IPS-20b (cell line): ENCODE measurements at regions not wholly inside any gene's neighbourhood (a gene's known extent, or its start where the extent isn't known, plus 50 kb on each side); places are given as distances from the start of the nearest gene placed in this dataset.

Experiments
- H3K27ac ChIP-seq: one replicate; pipeline ENCODE4 v1.5.1; 2013; ENCODE audit warnings: low read length
- H3K27me3 ChIP-seq: 2 replicates; pipeline ENCODE4 v1.6.1; 2013; ENCODE audit warnings: mild to moderate bottlenecking, low read length, inconsistent platforms; ENCODE audit not compliant: insufficient read depth
- H3K36me3 ChIP-seq: 2 replicates; pipeline ENCODE4 v1.6.1; 2013; ENCODE audit warnings: low read depth, mild to moderate bottlenecking, inconsistent platforms, low read length, moderate library complexity; ENCODE audit not compliant: insufficient read depth
- H3K4me1 ChIP-seq: 2 replicates; pipeline ENCODE4 v1.6.1; 2013; ENCODE audit warnings: mild to moderate bottlenecking, control low read depth, inconsistent platforms, low read length, moderate library complexity; ENCODE audit not compliant: insufficient read depth
- H3K4me3 ChIP-seq: 2 replicates; pipeline ENCODE4 v1.5.1; 2013; ENCODE audit warnings: mild to moderate bottlenecking, low read length, inconsistent platforms
- H3K9ac ChIP-seq: 2 replicates; pipeline ENCODE4 v1.6.1; 2013; ENCODE audit warnings: low read depth, mild to moderate bottlenecking, inconsistent platforms, low read length, moderate library complexity
- H3K9me3 ChIP-seq: 2 replicates; pipeline ENCODE4 v1.6.1; 2013; ENCODE audit warnings: mild to moderate bottlenecking, low read depth, low read length, inconsistent platforms; ENCODE audit not compliant: insufficient read depth

DNA sequence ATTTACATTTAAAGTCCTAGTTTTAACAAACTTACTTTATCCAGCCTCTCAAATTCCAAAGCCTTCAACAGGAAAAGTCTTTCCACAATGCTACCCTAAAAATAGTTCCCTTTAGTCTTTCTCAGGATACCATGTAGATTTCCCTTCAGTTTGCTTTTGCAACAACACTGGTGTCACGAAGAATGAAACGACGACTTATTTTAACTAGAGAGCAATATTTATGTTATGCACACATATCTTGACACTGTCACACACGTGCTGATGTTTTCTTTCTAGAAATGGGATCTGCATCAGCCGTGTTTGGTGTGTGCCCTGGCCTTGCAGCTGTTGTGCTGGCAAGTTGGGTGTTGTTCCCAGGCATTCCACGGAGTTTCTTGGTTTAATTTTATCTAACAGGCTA, 75.5 kb downstream of the SIPA1L2 start:
- Histone ChIP-seq H3K27ac (no peak overlapping the region), H3K4me3 (no peak overlapping the region), H3K27me3 (no peaks in the 10 kb centered on the region), H3K9ac (no peak overlapping the region), H3K9me3 (no peaks in the 10 kb centered on the region), H3K36me3 (no peaks in the 10 kb centered on the region), H3K4me1 (peaks cover 75% of the 10 kb centered on the region)

DNA sequence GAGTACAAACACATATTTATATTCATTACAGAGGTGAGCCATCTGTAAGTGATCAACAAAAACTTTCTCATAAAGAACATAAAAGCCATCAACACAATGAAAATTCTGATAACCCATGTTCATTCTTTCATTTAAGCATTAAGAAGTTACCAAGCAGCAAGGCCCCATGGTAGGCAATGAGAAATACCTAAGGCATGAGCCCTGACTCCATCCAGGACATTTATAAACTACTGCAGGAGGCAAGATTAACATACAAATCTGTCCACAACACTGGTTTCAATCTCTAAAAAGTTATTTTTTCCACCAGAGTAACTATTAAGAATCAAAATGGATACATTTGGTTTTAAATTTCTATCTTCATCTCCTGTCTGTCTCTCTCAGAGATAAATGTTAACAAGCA, 76.1 kb downstream of the SIPA1L2 start:
- Histone ChIP-seq H3K27ac (no peak overlapping the region), H3K27me3 (no peaks in the 10 kb centered on the region), H3K9me3 (no peaks in the 10 kb centered on the region), H3K4me3 (no peak overlapping the region), H3K9ac (no peak overlapping the region), H3K36me3 (no peaks in the 10 kb centered on the region), H3K4me1 (peaks cover 74% of the 10 kb centered on the region)

DNA sequence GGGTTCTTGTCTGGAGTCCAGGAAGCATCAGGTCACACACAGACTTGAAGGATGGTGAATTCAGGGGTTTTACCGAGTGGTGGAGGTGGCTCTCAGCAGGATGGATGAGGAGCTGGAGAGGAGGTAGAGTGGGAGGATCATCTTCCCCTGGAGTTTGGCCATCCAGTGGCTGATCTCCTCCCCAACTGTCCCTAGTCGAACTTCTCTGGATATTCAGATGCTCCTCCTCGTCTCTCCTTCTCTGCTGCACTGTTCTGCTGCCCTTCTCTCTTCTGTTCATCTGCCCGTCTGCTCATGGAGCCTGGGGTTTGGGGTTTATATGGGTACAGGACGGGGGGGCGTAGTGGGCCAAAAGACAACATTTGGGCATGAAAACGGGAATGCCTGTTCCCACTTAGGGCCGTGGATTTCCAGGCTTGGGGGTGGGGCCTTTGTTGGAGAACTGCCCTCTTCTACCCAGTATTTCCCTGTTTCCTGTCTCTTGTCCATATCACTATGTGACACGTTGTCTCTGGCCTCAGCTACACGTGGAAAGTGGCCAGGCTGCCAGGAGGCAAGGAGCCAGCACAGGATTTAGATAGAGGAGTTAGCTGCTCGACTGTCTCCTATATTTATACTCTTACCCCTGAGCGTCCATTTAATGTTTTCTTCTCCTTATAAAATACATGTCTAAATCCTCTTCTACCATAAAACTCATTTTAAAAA, 76.7 kb downstream of the SIPA1L2 start:
- no peak overlapping the region for H3K4me3 ChIP-seq
- no peaks in the 10 kb centered on the region for H3K36me3 ChIP-seq
- no peaks in the 10 kb centered on the region for H3K27me3 ChIP-seq
- no peak overlapping the region for H3K9ac ChIP-seq
- no peak overlapping the region for H3K27ac ChIP-seq
- H3K9me3 ChIP-seq, result no peaks in the 10 kb centered on the region
- H3K4me1 ChIP-seq, result peaks cover 69% of the 10 kb centered on the region

- H3K36me3 ChIP-seq, result no peaks in the 10 kb centered on the region
- H3K27ac ChIP-seq, result no peak overlapping the region
- H3K9ac ChIP-seq, result no peak overlapping the region
- H3K27me3 ChIP-seq, result no peaks in the 10 kb centered on the region
- peaks cover 56% of the 10 kb centered on the region for H3K4me1 ChIP-seq
- H3K9me3 ChIP-seq, result no peaks in the 10 kb centered on the region
- H3K4me3 ChIP-seq, result no peak overlapping the region
These were observed 78.5 kb downstream of the SIPA1L2 start for GRCh38 chr1:232551386-232551785.

GRCh38 chr1:232550007-232550406, 79.9 kb downstream of the SIPA1L2 start:
- no peaks in the 10 kb centered on the region for H3K27me3 ChIP-seq
- H3K4me3 ChIP-seq, result no peak overlapping the region
- no peak overlapping the region for H3K9ac ChIP-seq
- H3K4me1 ChIP-seq, result peaks cover 43% of the 10 kb centered on the region
- H3K9me3 ChIP-seq, result no peaks in the 10 kb centered on the region
- no peak overlapping the region for H3K27ac ChIP-seq
- H3K36me3 ChIP-seq, result no peaks in the 10 kb centered on the region

GRCh38 chr1:232548691-232549090, 81.2 kb downstream of the SIPA1L2 start:
- H3K4me3 ChIP-seq, result no peak overlapping the region
- no peak overlapping the region for H3K27ac ChIP-seq
- H3K4me1 ChIP-seq, result peaks cover 29% of the 10 kb centered on the region
- no peak overlapping the region for H3K9ac ChIP-seq
- no peaks in the 10 kb centered on the region for H3K27me3 ChIP-seq
- H3K9me3 ChIP-seq, result no peaks in the 10 kb centered on the region
- no peaks in the 10 kb centered on the region for H3K36me3 ChIP-seq

GRCh38 chr1:232547938-232548484, 81.9 kb downstream of the SIPA1L2 start:
- Histone ChIP-seq H3K9ac (no peak overlapping the region), H3K36me3 (no peaks in the 10 kb centered on the region), H3K9me3 (no peaks in the 10 kb centered on the region), H3K27ac (no peak overlapping the region), H3K27me3 (no peaks in the 10 kb centered on the region), H3K4me3 (no peak overlapping the region), H3K4me1 (peaks cover 27% of the 10 kb centered on the region)

GRCh38 chr1:232542633-232543593, 87.0 kb downstream of the SIPA1L2 start:
- no peak overlapping the region for H3K9ac ChIP-seq
- H3K27me3 ChIP-seq, result no peaks in the 10 kb centered on the region
- no peak overlapping the region for H3K4me3 ChIP-seq
- no peaks in the 10 kb centered on the region for H3K9me3 ChIP-seq
- H3K36me3 ChIP-seq, result no peaks in the 10 kb centered on the region
- H3K4me1 ChIP-seq, result peaks cover 18% of the 10 kb centered on the region
- no peak overlapping the region for H3K27ac ChIP-seq

- H3K9ac ChIP-seq, result no peak overlapping the region
- H3K36me3 ChIP-seq, result no peaks in the 10 kb centered on the region
- no peaks in the 10 kb centered on the region for H3K9me3 ChIP-seq
- no peaks in the 10 kb centered on the region for H3K27me3 ChIP-seq
- H3K4me1 ChIP-seq, result peaks cover 21% of the 10 kb centered on the region
- no peak overlapping the region for H3K27ac ChIP-seq
- H3K4me3 ChIP-seq, result no peak overlapping the region
These were observed 91.0 kb downstream of the SIPA1L2 start for GRCh38 chr1:232538943-232539302.

DNA sequence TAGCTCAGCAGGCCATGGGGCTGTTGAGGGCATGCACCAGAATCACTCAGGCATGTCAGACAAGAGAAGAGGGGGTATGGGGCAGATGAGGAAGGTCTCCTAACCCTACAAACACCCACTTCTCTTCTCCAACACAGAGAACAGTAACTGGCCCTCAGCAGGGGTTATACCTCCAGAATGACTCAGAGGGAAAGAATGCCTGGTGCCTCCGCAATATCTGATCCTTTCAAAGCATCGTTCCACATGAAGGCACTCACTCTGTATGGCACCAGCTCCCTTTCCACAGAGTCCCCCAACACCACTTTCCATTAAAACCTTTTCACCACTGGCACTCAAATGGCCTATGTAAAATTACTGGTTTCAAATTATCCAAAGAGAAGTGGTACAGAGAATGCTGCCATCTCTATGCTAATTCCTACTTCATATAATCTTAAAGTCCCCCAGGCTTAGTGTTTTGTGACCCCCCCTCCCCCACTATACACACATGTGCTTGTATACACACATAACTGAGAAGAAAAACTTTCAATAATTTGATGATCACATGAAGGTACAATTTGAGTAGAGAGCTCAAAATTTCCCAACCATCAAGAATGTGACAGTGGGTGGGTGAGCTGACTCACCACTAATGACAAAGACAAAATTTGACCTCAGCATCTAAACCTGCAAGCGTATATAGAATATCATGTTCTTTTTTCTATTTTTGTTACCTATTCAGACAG, 91.5 kb downstream of the SIPA1L2 start:
- H3K4me3 ChIP-seq, result no peak overlapping the region
- no peak overlapping the region for H3K9ac ChIP-seq
- H3K36me3 ChIP-seq, result no peaks in the 10 kb centered on the region
- no peaks in the 10 kb centered on the region for H3K27me3 ChIP-seq
- H3K27ac ChIP-seq, result no peak overlapping the region
- H3K4me1 ChIP-seq, result peaks cover 21% of the 10 kb centered on the region
- no peaks in the 10 kb centered on the region for H3K9me3 ChIP-seq
